Middle frontal gyrus (tissue), 1 donor: ENCODE measurements at regions not wholly inside any gene's neighbourhood (a gene's known extent, or its start where the extent isn't known, plus 50 kb on each side); places are given as distances from the start of the nearest gene placed in this dataset.

Experiments
- DNase-seq: peaks from one replicate; pipeline ENCODE4 v3.0.0-alpha.2; 2015; ENCODE audit warnings: low spot score; ENCODE audit errors: extremely low spot score

- no peak for DNase-seq
Measured at GRCh38 chr18:64201781-64202180, 52.9 kb upstream of the LINC00305 start.

GRCh38 chr18:64199581-64199980, 50.7 kb upstream of the LINC00305 start:
- DNase-seq: no peak
